Endothelial cell of umbilical vein (primary cell): ENCODE measurements at regions not wholly inside any gene's neighbourhood (a gene's known extent, or its start where the extent isn't known, plus 50 kb on each side); places are given as distances from the start of the nearest gene placed in this dataset.

Source experiments
- CTCF ChIP-seq, 2 donors: IDR thresholded peaks; 1 replicate in 1 of 2; 2 replicates in 1 of 2; pipeline ENCODE4 v1.5.1; 2011; ENCODE audit warnings: low read length in 2 of 2, mild to moderate bottlenecking in 2 of 2, moderate library complexity in 2 of 2, control low read depth in 1 of 2, inconsistent platforms in 1 of 2, low read depth in 1 of 2; ENCODE audit not compliant: insufficient read depth in 1 of 2; ENCODE audit errors: extremely low read depth in 1 of 2
- EZH2 ChIP-seq: IDR thresholded peaks from 2 replicates; pipeline ENCODE4 v1.6.1; 2012; ENCODE audit warnings: borderline replicate concordance, low read depth, mild to moderate bottlenecking, moderate library complexity, low read length, inconsistent platforms; ENCODE audit not compliant: severe bottlenecking
- GATA2 ChIP-seq: IDR thresholded peaks from 2 replicates; pipeline ENCODE4 v1.7.0; 2011; ENCODE audit warnings: low read depth, mild to moderate bottlenecking, moderate library complexity, mixed read lengths, low read length; ENCODE audit not compliant: insufficient read length, insufficient read depth
- MAX ChIP-seq: IDR thresholded peaks from 2 replicates; pipeline ENCODE4 v1.6.1; 2011; ENCODE audit not compliant: insufficient read depth, insufficient read length
- MYC ChIP-seq: IDR thresholded peaks from one replicate; pipeline ENCODE4 v1.6.1; 2011; ENCODE audit warnings: mild to moderate bottlenecking, low read depth, low read length
- POLR2A ChIP-seq: IDR thresholded peaks from 2 replicates; pipeline ENCODE4 v1.6.1; 2012; ENCODE audit warnings: low read depth, mild to moderate bottlenecking, control low read depth, low read length
- POLR2AphosphoS5 ChIP-seq: IDR thresholded peaks from 2 replicates; pipeline ENCODE4 v1.6.1; 2012; ENCODE audit warnings: low read depth, mild to moderate bottlenecking, control low read depth, low read length, moderate library complexity; ENCODE audit not compliant: insufficient read depth

- TF ChIP-seq CTCF (IDR thresholded peaks at IDR 0.05; ENCODE audit: extremely low read depth in 1 of 2, insufficient read depth in 1 of 2, low read depth in 1 of 2, low read length in 2 of 2) (no peak), MAX (no peak), MYC (no peak), POLR2A (no peak), GATA2 (no peak), POLR2AphosphoS5 (no peak), EZH2 (no peak)
These were observed 95.0 kb upstream of the LDAH start for GRCh38 chr2:20917719-20918572.
